Activated CD4-positive, CD25-positive, alpha-beta regulatory T cell treated with anti-CD3 and anti-CD28 coated beads, Interleukin-2, amount 50 U/mL, for 24 hours (primary cell): ENCODE measurements at regions not wholly inside any gene's neighbourhood (a gene's known extent, or its start where the extent isn't known, plus 50 kb on each side); places are given as distances from the start of the nearest gene placed in this dataset.

ENCODE experiments used
- ATAC-seq, 2 donors: fragments of 150-1000 bp; cut with Tn5 transposase; one replicate each; pipeline ENCODE4 v1.10.0; 2021; ENCODE audit warnings: mild to moderate bottlenecking in 1 of 2, moderate library complexity in 1 of 2

- no peak for ATAC-seq
Measured at GRCh38 chr18:47317824-47318508, 66.5 kb upstream of the SKOR2 start.

GRCh38 chr18:47316924-47317323 is 65.5 kb upstream of the SKOR2 start:
- ATAC-seq = no peak

- no peak for ATAC-seq
Measured at GRCh38 chr18:47313901-47314300, 62.4 kb upstream of the SKOR2 start.

GRCh38 chr18:47311585-47311984 is 60.1 kb upstream of the SKOR2 start:
- ATAC-seq = no peak
